ENCODE measurements at regions not wholly inside any gene's neighbourhood (a gene's known extent, or its start where the extent isn't known, plus 50 kb on each side); places are given as distances from the start of the nearest gene placed in this dataset.
"Not testable (repeated sequence)": the region's sequence is repeated elsewhere in the genome, so short reads cannot be mapped to it uniquely, and the experiment has no call there.

- TF ChIP-seq POLR2A (IDR thresholded peaks at IDR 0.05; ENCODE audit: low read depth, low read length) = no peak
- no peak for TF ChIP-seq TAF1 (IDR thresholded peaks at IDR 0.05; ENCODE audit: borderline replicate concordance, low read depth, low read length)
- no peak for TF ChIP-seq POLR2AphosphoS5 (IDR thresholded peaks at IDR 0.05; ENCODE audit: low read depth, low read length)
- no peak for FAIRE-seq
- no peak for DNase-seq (ENCODE audit: insufficient read length)
Observed at GRCh38 chr5:8710426-8710930, 835.4 kb downstream of the SEMA5A start.

- DNase-seq (ENCODE audit: insufficient read length) (no peak), FAIRE-seq (no peak)
- TF ChIP-seq POLR2A (IDR thresholded peaks at IDR 0.05; ENCODE audit: low read depth, low read length) (no peak), POLR2AphosphoS5 (IDR thresholded peaks at IDR 0.05; ENCODE audit: low read depth, low read length) (no peak), TAF1 (IDR thresholded peaks at IDR 0.05; ENCODE audit: borderline replicate concordance, low read depth, low read length) (no peak)
Observed at GRCh38 chr5:8714198-8714597, 831.7 kb downstream of the SEMA5A start.

GRCh38 chr5:8714861-8715260, 831.0 kb downstream of the SEMA5A start:
- DNase-seq (ENCODE audit: insufficient read length) (no peak), FAIRE-seq (no peak)
- TF ChIP-seq TAF1 (IDR thresholded peaks at IDR 0.05; ENCODE audit: borderline replicate concordance, low read depth, low read length) (no peak), POLR2A (IDR thresholded peaks at IDR 0.05; ENCODE audit: low read depth, low read length) (no peak), POLR2AphosphoS5 (IDR thresholded peaks at IDR 0.05; ENCODE audit: low read depth, low read length) (no peak)

GRCh38 chr5:8719796-8720195, 826.1 kb downstream of the SEMA5A start:
- FAIRE-seq (no peak), DNase-seq (ENCODE audit: insufficient read length) (no peak)
- no peak for TF ChIP-seq TAF1 (IDR thresholded peaks at IDR 0.05; ENCODE audit: borderline replicate concordance, low read depth, low read length)
- TF ChIP-seq POLR2AphosphoS5 (IDR thresholded peaks at IDR 0.05; ENCODE audit: low read depth, low read length) = no peak
- TF ChIP-seq POLR2A (IDR thresholded peaks at IDR 0.05; ENCODE audit: low read depth, low read length) = no peak

GRCh38 chr5:8720506-8720905, 825.4 kb downstream of the SEMA5A start:
- FAIRE-seq (no peak), DNase-seq (ENCODE audit: insufficient read length) (no peak)
- no peak for TF ChIP-seq POLR2AphosphoS5 (IDR thresholded peaks at IDR 0.05; ENCODE audit: low read depth, low read length)
- TF ChIP-seq TAF1 (IDR thresholded peaks at IDR 0.05; ENCODE audit: borderline replicate concordance, low read depth, low read length) = no peak
- TF ChIP-seq POLR2A (IDR thresholded peaks at IDR 0.05; ENCODE audit: low read depth, low read length) = no peak

- DNase-seq (ENCODE audit: insufficient read length) (no peak), FAIRE-seq (no peak)
- TF ChIP-seq POLR2AphosphoS5 (IDR thresholded peaks at IDR 0.05; ENCODE audit: low read depth, low read length) = no peak
Observed at GRCh38 chr5:8721536-8721935, 824.3 kb downstream of the SEMA5A start.

GRCh38 chr5:8726383-8727036, 819.4 kb downstream of the SEMA5A start:
- no peak for FAIRE-seq
- no peak for DNase-seq (ENCODE audit: insufficient read length)
- TF ChIP-seq POLR2AphosphoS5 (IDR thresholded peaks at IDR 0.05; ENCODE audit: low read depth, low read length) (no peak), POLR2A (IDR thresholded peaks at IDR 0.05; ENCODE audit: low read depth, low read length) (no peak), TAF1 (IDR thresholded peaks at IDR 0.05; ENCODE audit: borderline replicate concordance, low read depth, low read length) (no peak)

GRCh38 chr5:8727396-8727795, 818.5 kb downstream of the SEMA5A start:
- TF ChIP-seq POLR2A (IDR thresholded peaks at IDR 0.05; ENCODE audit: low read depth, low read length) (no peak), POLR2AphosphoS5 (IDR thresholded peaks at IDR 0.05; ENCODE audit: low read depth, low read length) (no peak), TAF1 (IDR thresholded peaks at IDR 0.05; ENCODE audit: borderline replicate concordance, low read depth, low read length) (no peak)
- FAIRE-seq (no peak), DNase-seq (ENCODE audit: insufficient read length) (no peak)

- no peak for FAIRE-seq
- DNase-seq (ENCODE audit: insufficient read length) = no peak
- no peak for TF ChIP-seq TAF1 (IDR thresholded peaks at IDR 0.05; ENCODE audit: borderline replicate concordance, low read depth, low read length)
- no peak for TF ChIP-seq POLR2A (IDR thresholded peaks at IDR 0.05; ENCODE audit: low read depth, low read length)
- TF ChIP-seq POLR2AphosphoS5 (IDR thresholded peaks at IDR 0.05; ENCODE audit: low read depth, low read length) = no peak
Observed at GRCh38 chr5:8729437-8729836, 816.4 kb downstream of the SEMA5A start.

- DNase-seq (ENCODE audit: insufficient read length) = no peak
- TF ChIP-seq TAF1 (IDR thresholded peaks at IDR 0.05; ENCODE audit: borderline replicate concordance, low read depth, low read length) (no peak), POLR2A (IDR thresholded peaks at IDR 0.05; ENCODE audit: low read depth, low read length) (no peak), POLR2AphosphoS5 (IDR thresholded peaks at IDR 0.05; ENCODE audit: low read depth, low read length) (no peak)
- FAIRE-seq = no peak
Observed at GRCh38 chr5:8730194-8730593, 815.7 kb downstream of the SEMA5A start.

GRCh38 chr5:8731110-8731509, 814.8 kb downstream of the SEMA5A start:
- FAIRE-seq; DNase-seq (ENCODE audit: insufficient read length): not testable (repeated sequence)

- FAIRE-seq (no peak), DNase-seq (ENCODE audit: insufficient read length) (no peak)
- TF ChIP-seq POLR2A (IDR thresholded peaks at IDR 0.05; ENCODE audit: low read depth, low read length) = no peak
- TF ChIP-seq TAF1 (IDR thresholded peaks at IDR 0.05; ENCODE audit: borderline replicate concordance, low read depth, low read length) = no peak
- no peak for TF ChIP-seq POLR2AphosphoS5 (IDR thresholded peaks at IDR 0.05; ENCODE audit: low read depth, low read length)
Observed at GRCh38 chr5:8740595-8740994, 805.3 kb downstream of the SEMA5A start.

- DNase-seq (ENCODE audit: insufficient read length) (no peak), FAIRE-seq (no peak)
- TF ChIP-seq POLR2A (IDR thresholded peaks at IDR 0.05; ENCODE audit: low read depth, low read length) = no peak
- TF ChIP-seq POLR2AphosphoS5 (IDR thresholded peaks at IDR 0.05; ENCODE audit: low read depth, low read length) = no peak
- TF ChIP-seq TAF1 (IDR thresholded peaks at IDR 0.05; ENCODE audit: borderline replicate concordance, low read depth, low read length) = no peak
Observed at GRCh38 chr5:8749556-8749955, 796.3 kb downstream of the SEMA5A start.
